Breast epithelium (tissue), 3 donors: ENCODE measurements at regions not wholly inside any gene's neighbourhood (a gene's known extent, or its start where the extent isn't known, plus 50 kb on each side); places are given as distances from the start of the nearest gene placed in this dataset.

Experiments
- POLR2A ChIP-seq: fragments of 450-650 bp; IDR thresholded peaks from one replicate; pipeline ENCODE4 v1.6.1; 2016; ENCODE audit warnings: antibody characterized with exemption, mild to moderate bottlenecking, moderate library complexity
- POLR2AphosphoS5 ChIP-seq, 3 donors: sonication (generic); formaldehyde crosslinking; IDR thresholded peaks; one replicate each; pipeline ENCODE4 v1.6.1; 2017; ENCODE audit warnings: antibody characterized with exemption in 3 of 3
- TF ChIP-seq, protein P1 (sequence below), 3 donors: fragments of 450-650 bp; IDR thresholded peaks; one replicate each; pipeline ENCODE4 v1.5.1; 2016 to 2017; ENCODE audit warnings: antibody characterized with exemption in 3 of 3, mild to moderate bottlenecking in 3 of 3, moderate library complexity in 3 of 3

DNA sequence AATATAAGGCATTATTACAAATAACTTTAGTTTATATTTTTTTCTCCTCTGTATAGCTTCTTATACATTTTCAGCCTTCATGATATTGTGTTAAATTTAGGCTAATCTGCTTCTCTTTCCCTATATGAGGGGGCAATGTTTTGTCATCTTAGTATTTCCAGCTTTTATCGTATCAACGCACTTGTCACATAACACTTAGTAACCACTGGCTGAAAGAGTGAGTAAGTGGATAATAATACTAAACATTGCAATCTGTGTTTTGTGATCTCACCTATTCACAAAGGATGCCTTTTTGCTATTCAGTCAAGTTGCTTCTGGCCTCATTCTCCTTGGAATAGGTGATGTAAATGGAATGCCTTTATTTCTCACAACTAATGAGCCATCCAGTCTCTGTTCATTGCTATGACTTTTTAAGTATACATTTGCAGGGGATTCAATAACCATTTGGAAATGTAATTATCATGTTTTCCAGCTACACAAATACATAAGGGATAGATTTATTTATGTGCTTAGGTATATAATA is 260.9 kb downstream of the BMP4 start:
- TF ChIP-seq, protein P1, sequence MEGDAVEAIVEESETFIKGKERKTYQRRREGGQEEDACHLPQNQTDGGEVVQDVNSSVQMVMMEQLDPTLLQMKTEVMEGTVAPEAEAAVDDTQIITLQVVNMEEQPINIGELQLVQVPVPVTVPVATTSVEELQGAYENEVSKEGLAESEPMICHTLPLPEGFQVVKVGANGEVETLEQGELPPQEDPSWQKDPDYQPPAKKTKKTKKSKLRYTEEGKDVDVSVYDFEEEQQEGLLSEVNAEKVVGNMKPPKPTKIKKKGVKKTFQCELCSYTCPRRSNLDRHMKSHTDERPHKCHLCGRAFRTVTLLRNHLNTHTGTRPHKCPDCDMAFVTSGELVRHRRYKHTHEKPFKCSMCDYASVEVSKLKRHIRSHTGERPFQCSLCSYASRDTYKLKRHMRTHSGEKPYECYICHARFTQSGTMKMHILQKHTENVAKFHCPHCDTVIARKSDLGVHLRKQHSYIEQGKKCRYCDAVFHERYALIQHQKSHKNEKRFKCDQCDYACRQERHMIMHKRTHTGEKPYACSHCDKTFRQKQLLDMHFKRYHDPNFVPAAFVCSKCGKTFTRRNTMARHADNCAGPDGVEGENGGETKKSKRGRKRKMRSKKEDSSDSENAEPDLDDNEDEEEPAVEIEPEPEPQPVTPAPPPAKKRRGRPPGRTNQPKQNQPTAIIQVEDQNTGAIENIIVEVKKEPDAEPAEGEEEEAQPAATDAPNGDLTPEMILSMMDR (IDR thresholded peaks at IDR 0.05): no peak
- TF ChIP-seq POLR2A (no peak), POLR2AphosphoS5 (IDR thresholded peaks at IDR 0.05) (no peak)
